NCI-H345 treated with DMSO at 0.1 percent for 48 hours (cell line): ENCODE measurements at regions not wholly inside any gene's neighbourhood (a gene's known extent, or its start where the extent isn't known, plus 50 kb on each side); places are given as distances from the start of the nearest gene placed in this dataset.
"Not testable (repeated sequence)": the region's sequence is repeated elsewhere in the genome, so short reads cannot be mapped to it uniquely, and the experiment has no call there.

ENCODE experiments used
- DNase-seq: peaks from one replicate; lab custom pipeline; 2025; ENCODE audit not compliant: unreplicated experiment; lab: John Stamatoyannopoulos, UW

- no peak for DNase-seq
Measured at GRCh38 chr13:56020425-56020824, 1120.3 kb upstream of the PRR20A start.

- DNase-seq: no peak
Measured at GRCh38 chr13:56039992-56040391, 1100.7 kb upstream of the PRR20A start.

GRCh38 chr13:56066321-56066720 lies 1074.4 kb upstream of the PRR20A start:
- DNase-seq: no peak

- DNase-seq: no peak
Measured at GRCh38 chr13:56102641-56103040, 1038.1 kb upstream of the PRR20A start.

GRCh38 chr13:56110751-56111150 lies 1030.0 kb upstream of the PRR20A start:
- no peak for DNase-seq

- no peak for DNase-seq
Measured at GRCh38 chr13:56134524-56134923, 1006.2 kb upstream of the PRR20A start.

GRCh38 chr13:56166864-56167263 lies 973.9 kb upstream of the PRR20A start:
- no peak for DNase-seq

GRCh38 chr13:56168581-56168980 lies 972.1 kb upstream of the PRR20A start:
- DNase-seq: no peak

- no peak for DNase-seq
Measured at GRCh38 chr13:56173346-56173745, 967.4 kb upstream of the PRR20A start.

- no peak for DNase-seq
Measured at GRCh38 chr13:56182598-56182997, 958.1 kb upstream of the PRR20A start.

- no peak for DNase-seq
Measured at GRCh38 chr13:56187331-56187730, 953.4 kb upstream of the PRR20A start.

- DNase-seq: not testable (repeated sequence)
Measured at GRCh38 chr13:56188582-56188981, 952.1 kb upstream of the PRR20A start.

- no peak for DNase-seq
Measured at GRCh38 chr13:56189439-56189838, 951.3 kb upstream of the PRR20A start.

- DNase-seq: no peak
Measured at GRCh38 chr13:56189978-56190377, 950.7 kb upstream of the PRR20A start.

GRCh38 chr13:56198350-56198749 lies 942.4 kb upstream of the PRR20A start:
- DNase-seq: no peak

GRCh38 chr13:56201834-56202233 lies 938.9 kb upstream of the PRR20A start:
- no peak for DNase-seq

- DNase-seq: no peak
Measured at GRCh38 chr13:56216221-56216620, 924.5 kb upstream of the PRR20A start.

- no peak for DNase-seq
Measured at GRCh38 chr13:56247692-56248091, 893.0 kb upstream of the PRR20A start.

GRCh38 chr13:56271686-56272085 lies 869.0 kb upstream of the PRR20A start:
- DNase-seq: no peak

- no peak for DNase-seq
Measured at GRCh38 chr13:56283262-56283828, 857.4 kb upstream of the PRR20A start.

- DNase-seq: no peak
Measured at GRCh38 chr13:56299650-56300049, 841.1 kb upstream of the PRR20A start.

- DNase-seq: no peak
Measured at GRCh38 chr13:56314765-56315164, 826.0 kb upstream of the PRR20A start.

- no peak for DNase-seq
Measured at GRCh38 chr13:56317841-56318240, 822.9 kb upstream of the PRR20A start.

- no peak for DNase-seq
Measured at GRCh38 chr13:56332671-56333070, 808.0 kb upstream of the PRR20A start.
